ENCODE measurements at regions not wholly inside any gene's neighbourhood (a gene's known extent, or its start where the extent isn't known, plus 50 kb on each side); places are given as distances from the start of the nearest gene placed in this dataset.

GRCh38 chr11:82610671-82611070 lies 123.0 kb downstream of the FAM181B start:
- no peak for TF ChIP-seq CTCF (IDR thresholded peaks at IDR 0.05; ENCODE audit: extremely low read depth in 1 of 2, insufficient read depth in 1 of 2, low read depth in 1 of 2, low read length in 2 of 2)
- TF ChIP-seq POLR2A (IDR thresholded peaks at IDR 0.05; ENCODE audit: low read depth, low read length) = no peak
- no peak for TF ChIP-seq POLR2AphosphoS5 (IDR thresholded peaks at IDR 0.05; ENCODE audit: insufficient read depth, low read depth, low read length)
- TF ChIP-seq MAX (IDR thresholded peaks at IDR 0.05; ENCODE audit: insufficient read depth, insufficient read length) = no peak
- no peak for TF ChIP-seq MYC (IDR thresholded peaks at IDR 0.05; ENCODE audit: low read depth, low read length)
- no peak for TF ChIP-seq EZH2 (IDR thresholded peaks at IDR 0.05; ENCODE audit: borderline replicate concordance, low read depth, low read length, severe bottlenecking)
- no peak for TF ChIP-seq GATA2 (IDR thresholded peaks at IDR 0.05; ENCODE audit: insufficient read depth, insufficient read length, low read depth, low read length)
